GM12878 (cell line): ENCODE measurements at regions not wholly inside any gene's neighbourhood (a gene's known extent, or its start where the extent isn't known, plus 50 kb on each side); places are given as distances from the start of the nearest gene placed in this dataset.

Experiments
- ATAC-seq: fragments of 200-7000 bp; cut with Tn5 transposase; 3 replicates; pipeline ENCODE4 v1.9.1; 2020; ENCODE audit warnings: mild to moderate bottlenecking, moderate library complexity
- BruUV-seq: library from RNA; stranded (reverse); fragments of 400-500 nt; replicated peaks from 2 replicates; lab custom pipeline; 2021; lab: Mats Ljungman, UMichigan
- CTCF ChIA-PET: fragments of 300-600 bp; sonication (Branson Sonifier 250); formaldehyde crosslinking; extraction: SDS; loops from one replicate; lab custom pipeline; 2021; ENCODE audit warnings: inconsistent platforms; lab: Yijun Ruan, JAX
- POLR2A ChIA-PET: fragments of 350-600 bp; formaldehyde crosslinking; extraction: SDS; loops from one replicate; lab custom pipeline; 2021; ENCODE audit warnings: inconsistent platforms; lab: Charles Lee
- RAD21 ChIA-PET: fragments of 300-600 bp; sonication (Branson Sonifier 250); formaldehyde crosslinking; loops from one replicate; lab custom pipeline; 2023; ENCODE audit warnings: antibody characterized with exemption; ENCODE audit not compliant: unreplicated experiment; lab: Charles Lee
- SMC1A ChIA-PET: fragments of 300-600 bp; sonication (Branson Sonifier 250); formaldehyde crosslinking; loops from one replicate; lab custom pipeline; 2023; ENCODE audit not compliant: unreplicated experiment, uncharacterized antibody; lab: Charles Lee
- DNase-seq: peaks from one replicate; pipeline ENCODE4 v3.0.0-alpha.2; 2011; ENCODE audit warnings: low read depth, low spot score
- FAIRE-seq: peaks from 3 replicates; lab custom pipeline; 2011; peaks lifted over from hg19 to GRCh38; lab: Jason Lieb, UNC
- H2AFZ ChIP-seq: 2 replicates; pipeline ENCODE4 v1.6.0; 2011; ENCODE audit warnings: low read depth, low read length, control low read depth; ENCODE audit not compliant: control insufficient read depth
- H3K27ac ChIP-seq: 2 replicates; pipeline ENCODE4 v1.5.1; 2011; ENCODE audit warnings: control low read depth; ENCODE audit not compliant: control insufficient read depth, insufficient read depth
- H3K27me3 ChIP-seq, 2 experiments: replicated peaks in 1 of 2; 2 replicates each; pipeline versions ENCODE4 v1.6.0 to v1.6.1; 2011; ENCODE audit warnings: low read length in 1 of 2; ENCODE audit not compliant: control insufficient read depth in 2 of 2, insufficient read depth in 2 of 2
- H3K36me3 ChIP-seq, 2 experiments: 2 replicates each; pipeline ENCODE4 v1.5.1; 2011; ENCODE audit warnings: low read length in 1 of 2; ENCODE audit not compliant: control insufficient read depth in 2 of 2, insufficient read depth in 2 of 2
- H3K4me1 ChIP-seq: 2 replicates; pipeline ENCODE4 v1.6.1; 2011; ENCODE audit warnings: mild to moderate bottlenecking, low read length, moderate library complexity, mixed read lengths; ENCODE audit not compliant: control insufficient read depth, insufficient read depth
- H3K4me2 ChIP-seq: 2 replicates; pipeline ENCODE4 v1.6.0; 2011; ENCODE audit warnings: control low read depth; ENCODE audit not compliant: control insufficient read depth, insufficient read depth
- H3K4me3 ChIP-seq: fragments of 200-600 bp; sonication (generic); 2 replicates; pipeline ENCODE4 v1.5.1; 2016
- H3K79me2 ChIP-seq: 2 replicates; pipeline ENCODE4 v1.6.0; 2011; ENCODE audit warnings: low read length; ENCODE audit not compliant: control insufficient read depth, insufficient read depth
- H3K9ac ChIP-seq: 2 replicates; pipeline ENCODE4 v1.8.0; 2011; ENCODE audit warnings: low read length, control low read depth, mixed read lengths; ENCODE audit not compliant: control insufficient read depth, insufficient read depth
- H3K9me3 ChIP-seq: replicated peaks from 3 replicates; pipeline ENCODE4 v1.5.1; 2011; ENCODE audit warnings: mild to moderate bottlenecking, low read length; ENCODE audit not compliant: control insufficient read depth, insufficient read depth
- H4K20me1 ChIP-seq: 2 replicates; pipeline ENCODE4 v1.6.0; 2011; ENCODE audit not compliant: control insufficient read depth, insufficient read depth
- ESRRA ChIP-seq: IDR thresholded peaks from 2 replicates; pipeline ENCODE4 v1.6.1; 2012; ENCODE audit warnings: mild to moderate bottlenecking, low read length, improper control_type of control experiment
- GATAD2B ChIP-seq: fragments of 450-650 bp; conservative IDR thresholded peaks from 2 replicates; pipeline ENCODE4 v1.6.1; 2017; ENCODE audit warnings: low read depth, mild to moderate bottlenecking, moderate library complexity
- HCFC1 ChIP-seq: fragments of 150-350 bp; IDR thresholded peaks from 2 replicates; pipeline ENCODE4 v1.6.1; 2014; ENCODE audit warnings: low read length
- MLLT1 ChIP-seq: fragments of 450-650 bp; IDR thresholded peaks from 2 replicates; pipeline ENCODE4 v1.6.1; 2016; ENCODE audit warnings: mild to moderate bottlenecking
- MXI1 ChIP-seq: fragments of 150-350 bp; IDR thresholded peaks from 2 replicates; pipeline ENCODE4 v1.6.1; 2011; ENCODE audit warnings: low read depth, mild to moderate bottlenecking, inconsistent platforms, low read length, improper control_type of control experiment
- MYB ChIP-seq: fragments of 150-350 bp; IDR thresholded peaks from 2 replicates; pipeline ENCODE4 v1.6.1; 2014; ENCODE audit warnings: mild to moderate bottlenecking, low read depth, low read length, borderline replicate concordance
- NR2C2 ChIP-seq: IDR thresholded peaks from 2 replicates; pipeline ENCODE4 v1.6.1; 2011; ENCODE audit warnings: borderline replicate concordance, low read depth; ENCODE audit not compliant: control insufficient read depth, insufficient read length
- POLR2AphosphoS5 ChIP-seq: IDR thresholded peaks from 2 replicates; pipeline ENCODE4 v1.6.1; 2011; ENCODE audit warnings: mild to moderate bottlenecking, low read length, inconsistent platforms
- SIX5 ChIP-seq: IDR thresholded peaks from 2 replicates; pipeline ENCODE4 v1.6.1; 2011; ENCODE audit warnings: mild to moderate bottlenecking, low read depth, low read length, moderate library complexity; ENCODE audit not compliant: severe bottlenecking
- TCF3 ChIP-seq: IDR thresholded peaks from 2 replicates; pipeline ENCODE4 v1.6.1; 2012; ENCODE audit warnings: low read depth, mild to moderate bottlenecking, low read length, borderline replicate concordance; ENCODE audit not compliant: insufficient read depth
- ZNF207 ChIP-seq: fragments of 450-650 bp; IDR thresholded peaks from 2 replicates; pipeline ENCODE4 v1.6.1; 2014; ENCODE audit warnings: antibody characterized with exemption, mild to moderate bottlenecking, borderline replicate concordance
- ZNF622 ChIP-seq: fragments of 450-650 bp; IDR thresholded peaks from 2 replicates; pipeline ENCODE4 v1.6.1; 2017; ENCODE audit warnings: mild to moderate bottlenecking, inconsistent platforms
- WGBS: methylation state at CpG from one replicate; pipeline ENCODE4 v1.1.6; 2016; ENCODE audit warnings: low lambda C conversion rate; ENCODE audit not compliant: insufficient replicate concordance, insufficient coverage; ENCODE audit errors: missing lambda C conversion rate; 5-methylcytosine and 5-hydroxymethylcytosine counted together
- in situ Hi-C: fragments of 300-500 bp; cut with MboI; formaldehyde crosslinking; loops from 9 replicates; pipeline ENCODE4 v1.14.3; 2018; ENCODE audit warnings: mixed read lengths
- intact Hi-C: fragments of 100-400 bp; cut with micrococcal nuclease; formaldehyde crosslinking; loops from one replicate; pipeline ENCODE4 v1.14.2; 2022; ENCODE audit not compliant: unreplicated experiment
- TF ChIP-seq, protein P1 (sequence below): fragments of 450-650 bp; IDR thresholded peaks from 2 replicates; pipeline ENCODE4 v1.6.1; 2017; ENCODE audit warnings: mild to moderate bottlenecking, moderate library complexity
- TF ChIP-seq, protein P2 (sequence below): fragments of 450-650 bp; IDR thresholded peaks from 2 replicates; pipeline ENCODE4 v1.6.1; 2016; ENCODE audit warnings: mild to moderate bottlenecking, moderate library complexity, borderline replicate concordance

- intact Hi-C loops (no loop called here), in situ Hi-C loops (no loop called here)
- H3K27ac ChIP-seq: no peak overlapping the region
- no peak overlapping the region for H2AFZ ChIP-seq
- 6% methylated on average over 1 of the region's 1 CpG for WGBS
- H4K20me1 ChIP-seq: no peaks in the 10 kb centered on the region
- no peak overlapping the region for H3K9ac ChIP-seq
- no peak overlapping the region for H3K4me2 ChIP-seq
- SMC1A ChIA-PET: no interaction called here
- RAD21 ChIA-PET: no interaction called here
- H3K4me1 ChIP-seq: no peaks in the 10 kb centered on the region
- POLR2A ChIA-PET: no interaction called here
- no peak overlapping the region for H3K4me3 ChIP-seq
- no peak for ATAC-seq
- no peaks in the 10 kb centered on the region for H3K9me3 ChIP-seq
- DNase-seq: no peak
- no peaks in the 10 kb centered on the region for H3K27me3 ChIP-seq
- CTCF ChIA-PET: no interaction called here
- no peaks in the 10 kb centered on the region for H3K36me3 ChIP-seq
- H3K79me2 ChIP-seq: no peaks in the 10 kb centered on the region
- BruUV-seq: no TSS peak
- no peak for FAIRE-seq
- no peak for TF ChIP-seq GATAD2B
- no peak for TF ChIP-seq ESRRA
- TF ChIP-seq, protein P1, sequence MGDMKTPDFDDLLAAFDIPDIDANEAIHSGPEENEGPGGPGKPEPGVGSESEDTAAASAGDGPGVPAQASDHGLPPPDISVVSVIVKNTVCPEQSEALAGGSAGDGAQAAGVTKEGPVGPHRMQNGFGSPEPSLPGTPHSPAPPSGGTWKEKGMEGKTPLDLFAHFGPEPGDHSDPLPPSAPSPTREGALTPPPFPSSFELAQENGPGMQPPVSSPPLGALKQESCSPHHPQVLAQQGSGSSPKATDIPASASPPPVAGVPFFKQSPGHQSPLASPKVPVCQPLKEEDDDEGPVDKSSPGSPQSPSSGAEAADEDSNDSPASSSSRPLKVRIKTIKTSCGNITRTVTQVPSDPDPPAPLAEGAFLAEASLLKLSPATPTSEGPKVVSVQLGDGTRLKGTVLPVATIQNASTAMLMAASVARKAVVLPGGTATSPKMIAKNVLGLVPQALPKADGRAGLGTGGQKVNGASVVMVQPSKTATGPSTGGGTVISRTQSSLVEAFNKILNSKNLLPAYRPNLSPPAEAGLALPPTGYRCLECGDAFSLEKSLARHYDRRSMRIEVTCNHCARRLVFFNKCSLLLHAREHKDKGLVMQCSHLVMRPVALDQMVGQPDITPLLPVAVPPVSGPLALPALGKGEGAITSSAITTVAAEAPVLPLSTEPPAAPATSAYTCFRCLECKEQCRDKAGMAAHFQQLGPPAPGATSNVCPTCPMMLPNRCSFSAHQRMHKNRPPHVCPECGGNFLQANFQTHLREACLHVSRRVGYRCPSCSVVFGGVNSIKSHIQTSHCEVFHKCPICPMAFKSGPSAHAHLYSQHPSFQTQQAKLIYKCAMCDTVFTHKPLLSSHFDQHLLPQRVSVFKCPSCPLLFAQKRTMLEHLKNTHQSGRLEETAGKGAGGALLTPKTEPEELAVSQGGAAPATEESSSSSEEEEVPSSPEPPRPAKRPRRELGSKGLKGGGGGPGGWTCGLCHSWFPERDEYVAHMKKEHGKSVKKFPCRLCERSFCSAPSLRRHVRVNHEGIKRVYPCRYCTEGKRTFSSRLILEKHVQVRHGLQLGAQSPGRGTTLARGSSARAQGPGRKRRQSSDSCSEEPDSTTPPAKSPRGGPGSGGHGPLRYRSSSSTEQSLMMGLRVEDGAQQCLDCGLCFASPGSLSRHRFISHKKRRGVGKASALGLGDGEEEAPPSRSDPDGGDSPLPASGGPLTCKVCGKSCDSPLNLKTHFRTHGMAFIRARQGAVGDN: no peak
- TF ChIP-seq ZNF622: no peak
- TF ChIP-seq, protein P2, sequence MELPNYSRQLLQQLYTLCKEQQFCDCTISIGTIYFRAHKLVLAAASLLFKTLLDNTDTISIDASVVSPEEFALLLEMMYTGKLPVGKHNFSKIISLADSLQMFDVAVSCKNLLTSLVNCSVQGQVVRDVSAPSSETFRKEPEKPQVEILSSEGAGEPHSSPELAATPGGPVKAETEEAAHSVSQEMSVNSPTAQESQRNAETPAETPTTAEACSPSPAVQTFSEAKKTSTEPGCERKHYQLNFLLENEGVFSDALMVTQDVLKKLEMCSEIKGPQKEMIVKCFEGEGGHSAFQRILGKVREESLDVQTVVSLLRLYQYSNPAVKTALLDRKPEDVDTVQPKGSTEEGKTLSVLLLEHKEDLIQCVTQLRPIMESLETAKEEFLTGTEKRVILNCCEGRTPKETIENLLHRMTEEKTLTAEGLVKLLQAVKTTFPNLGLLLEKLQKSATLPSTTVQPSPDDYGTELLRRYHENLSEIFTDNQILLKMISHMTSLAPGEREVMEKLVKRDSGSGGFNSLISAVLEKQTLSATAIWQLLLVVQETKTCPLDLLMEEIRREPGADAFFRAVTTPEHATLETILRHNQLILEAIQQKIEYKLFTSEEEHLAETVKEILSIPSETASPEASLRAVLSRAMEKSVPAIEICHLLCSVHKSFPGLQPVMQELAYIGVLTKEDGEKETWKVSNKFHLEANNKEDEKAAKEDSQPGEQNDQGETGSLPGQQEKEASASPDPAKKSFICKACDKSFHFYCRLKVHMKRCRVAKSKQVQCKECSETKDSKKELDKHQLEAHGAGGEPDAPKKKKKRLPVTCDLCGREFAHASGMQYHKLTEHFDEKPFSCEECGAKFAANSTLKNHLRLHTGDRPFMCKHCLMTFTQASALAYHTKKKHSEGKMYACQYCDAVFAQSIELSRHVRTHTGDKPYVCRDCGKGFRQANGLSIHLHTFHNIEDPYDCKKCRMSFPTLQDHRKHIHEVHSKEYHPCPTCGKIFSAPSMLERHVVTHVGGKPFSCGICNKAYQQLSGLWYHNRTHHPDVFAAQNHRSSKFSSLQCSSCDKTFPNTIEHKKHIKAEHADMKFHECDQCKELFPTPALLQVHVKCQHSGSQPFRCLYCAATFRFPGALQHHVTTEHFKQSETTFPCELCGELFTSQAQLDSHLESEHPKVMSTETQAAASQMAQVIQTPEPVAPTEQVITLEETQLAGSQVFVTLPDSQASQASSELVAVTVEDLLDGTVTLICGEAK: no peak
- TF ChIP-seq ZNF207: no peak
- TF ChIP-seq MXI1: no peak
- TF ChIP-seq TCF3: no peak
- no peak for TF ChIP-seq MLLT1
- no peak for TF ChIP-seq SIX5
- TF ChIP-seq POLR2AphosphoS5: no peak
- no peak for TF ChIP-seq MYB
- TF ChIP-seq HCFC1: no peak
- no peak for TF ChIP-seq NR2C2
Observed at GRCh38 chrX:8890794-8891193, 89.6 kb upstream of the FAM9A start.
